CD4-positive, alpha-beta T cell (primary cell): ENCODE measurements at regions not wholly inside any gene's neighbourhood (a gene's known extent, or its start where the extent isn't known, plus 50 kb on each side); places are given as distances from the start of the nearest gene placed in this dataset.

Experiments
- ATAC-seq: fragments of 200-7000 bp; cut with Tn5 transposase; one replicate; pipeline ENCODE4 v1.10.0; 2022; ENCODE audit warnings: mild to moderate bottlenecking; ENCODE audit not compliant: poor library complexity
- CTCF ChIA-PET: fragments of 350-600 bp; sonication (Branson Sonifier 250); formaldehyde crosslinking; loops from one replicate; lab custom pipeline; 2021; ENCODE audit warnings: antibody characterized with exemption, inconsistent platforms; lab: Charles Lee
- POLR2A ChIA-PET: fragments of 350-600 bp; sonication (Branson Sonifier 250); formaldehyde crosslinking; loops from one replicate; lab custom pipeline; 2021; ENCODE audit warnings: antibody characterized with exemption, inconsistent platforms; lab: Charles Lee
- DNase-seq, 14 experiments: peaks; one replicate each; pipeline ENCODE4 v3.0.0-alpha.2; 2013 to 2020; ENCODE audit warnings: mixed read lengths in 2 of 14
- H3K27ac ChIP-seq, 2 donors: one replicate each; pipeline versions ENCODE4 v1.5.1 to v1.7.0; 2013; ENCODE audit warnings: low read length in 2 of 2, low read depth in 1 of 2, mild to moderate bottlenecking in 1 of 2
- H3K27me3 ChIP-seq, 2 experiments: 1 replicate in 1 of 2; 2 replicates in 1 of 2; pipeline versions ENCODE4 v1.6.1 to v1.7.0; 2013; ENCODE audit warnings: low read length in 2 of 2, control low read depth in 1 of 2, mild to moderate bottlenecking in 1 of 2, moderate library complexity in 1 of 2; ENCODE audit not compliant: insufficient read depth in 2 of 2, control insufficient read depth in 1 of 2
- H3K36me3 ChIP-seq: one replicate; pipeline ENCODE4 v1.6.1; 2013; ENCODE audit warnings: low read length, control low read depth; ENCODE audit not compliant: insufficient read depth
- H3K4me1 ChIP-seq: one replicate; pipeline ENCODE4 v1.6.1; 2013; ENCODE audit warnings: low read length, control low read depth; ENCODE audit not compliant: insufficient read depth
- H3K4me3 ChIP-seq: one replicate; pipeline ENCODE4 v1.5.1; 2013; ENCODE audit warnings: mild to moderate bottlenecking, low read length, moderate library complexity
- H3K9me3 ChIP-seq, 2 experiments: 1 replicate in 1 of 2; 2 replicates in 1 of 2; pipeline versions ENCODE4 v1.6.1 to v1.7.0; 2013; ENCODE audit warnings: low read length in 2 of 2, mild to moderate bottlenecking in 2 of 2, control low read depth in 1 of 2, moderate library complexity in 1 of 2; ENCODE audit not compliant: control insufficient read depth in 1 of 2, insufficient read depth in 1 of 2
- H3K27ac Mint-ChIP-seq: one replicate; pipeline ENCODE4 v1.8.0; 2020; ENCODE audit warnings: mixed read lengths
- H3K27me3 Mint-ChIP-seq: one replicate; pipeline ENCODE4 v1.8.0; 2021; ENCODE audit warnings: mixed read lengths
- H3K36me3 Mint-ChIP-seq: one replicate; pipeline ENCODE4 v1.8.0; 2021; ENCODE audit warnings: low read depth, mixed read lengths
- H3K4me1 Mint-ChIP-seq: one replicate; pipeline ENCODE4 v1.8.0; 2021; ENCODE audit warnings: low read depth, mixed read lengths
- H3K4me3 Mint-ChIP-seq: one replicate; pipeline ENCODE4 v1.8.0; 2020; ENCODE audit warnings: mild to moderate bottlenecking, mixed read lengths
- H3K9me3 Mint-ChIP-seq: one replicate; pipeline ENCODE4 v1.8.0; 2020; ENCODE audit warnings: mixed read lengths
- intact Hi-C, 2 experiments: fragments of 100-400 bp; cut with DNase I in 1 of 2; cut with micrococcal nuclease in 1 of 2; formaldehyde crosslinking; loops; one replicate each; pipeline versions ENCODE4 v1.15.1 to v1.9.0; 2023 to 2025; cut with DNase I, micrococcal nuclease
- TF ChIP-seq, protein P1 (sequence below): fragments of 200-600 bp; IDR thresholded peaks from one replicate; pipeline ENCODE4 v1.8.0; 2022; ENCODE audit warnings: antibody characterized with exemption, mild to moderate bottlenecking

DNA sequence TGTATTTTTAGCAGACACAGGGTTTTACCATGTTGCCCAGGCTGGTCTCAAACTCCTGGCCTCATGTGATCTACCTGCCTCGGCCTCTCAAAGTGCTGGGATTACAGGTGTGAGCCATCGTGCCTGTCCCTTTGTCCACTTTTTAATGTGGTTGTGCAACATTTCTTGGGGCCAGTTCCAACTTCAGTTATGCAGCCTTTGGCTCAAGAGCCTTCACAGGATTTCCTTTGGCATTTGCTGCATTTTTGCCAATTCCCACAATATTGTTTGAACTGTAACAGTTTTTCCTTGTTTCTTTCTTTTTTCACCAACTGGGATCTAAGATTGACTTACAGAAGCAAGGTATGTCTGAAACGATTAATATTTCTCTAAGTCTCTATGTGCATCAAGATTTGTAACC, 63.6 kb downstream of the EDN1 start:
- H3K4me1 ChIP-seq, result no peaks in the 10 kb centered on the region
- no peaks in the 10 kb centered on the region for H3K27me3 ChIP-seq
- peaks cover 8 to 9% of the 10 kb centered on the region in 2 experiments for H3K9me3 ChIP-seq
- Mint-ChIP-seq H3K4me3 (no peak overlapping the region), H3K9me3 (peaks cover 6% of the 10 kb centered on the region), H3K27me3 (peaks cover 21% of the 10 kb centered on the region), H3K36me3 (no peaks in the 10 kb centered on the region), H3K4me1 (no peaks in the 10 kb centered on the region), H3K27ac (no peak overlapping the region)
- ATAC-seq (no peak), DNase-seq (no peak)
- TF ChIP-seq, protein P1, sequence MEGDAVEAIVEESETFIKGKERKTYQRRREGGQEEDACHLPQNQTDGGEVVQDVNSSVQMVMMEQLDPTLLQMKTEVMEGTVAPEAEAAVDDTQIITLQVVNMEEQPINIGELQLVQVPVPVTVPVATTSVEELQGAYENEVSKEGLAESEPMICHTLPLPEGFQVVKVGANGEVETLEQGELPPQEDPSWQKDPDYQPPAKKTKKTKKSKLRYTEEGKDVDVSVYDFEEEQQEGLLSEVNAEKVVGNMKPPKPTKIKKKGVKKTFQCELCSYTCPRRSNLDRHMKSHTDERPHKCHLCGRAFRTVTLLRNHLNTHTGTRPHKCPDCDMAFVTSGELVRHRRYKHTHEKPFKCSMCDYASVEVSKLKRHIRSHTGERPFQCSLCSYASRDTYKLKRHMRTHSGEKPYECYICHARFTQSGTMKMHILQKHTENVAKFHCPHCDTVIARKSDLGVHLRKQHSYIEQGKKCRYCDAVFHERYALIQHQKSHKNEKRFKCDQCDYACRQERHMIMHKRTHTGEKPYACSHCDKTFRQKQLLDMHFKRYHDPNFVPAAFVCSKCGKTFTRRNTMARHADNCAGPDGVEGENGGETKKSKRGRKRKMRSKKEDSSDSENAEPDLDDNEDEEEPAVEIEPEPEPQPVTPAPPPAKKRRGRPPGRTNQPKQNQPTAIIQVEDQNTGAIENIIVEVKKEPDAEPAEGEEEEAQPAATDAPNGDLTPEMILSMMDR, result no peak
- CTCF ChIA-PET, result no interaction called here
- POLR2A ChIA-PET, result no interaction called here
- no peak overlapping the region for H3K27ac ChIP-seq
- no peaks in the 10 kb centered on the region for H3K36me3 ChIP-seq
- H3K4me3 ChIP-seq, result no peak overlapping the region
- intact Hi-C loops, result no loop called here

DNA sequence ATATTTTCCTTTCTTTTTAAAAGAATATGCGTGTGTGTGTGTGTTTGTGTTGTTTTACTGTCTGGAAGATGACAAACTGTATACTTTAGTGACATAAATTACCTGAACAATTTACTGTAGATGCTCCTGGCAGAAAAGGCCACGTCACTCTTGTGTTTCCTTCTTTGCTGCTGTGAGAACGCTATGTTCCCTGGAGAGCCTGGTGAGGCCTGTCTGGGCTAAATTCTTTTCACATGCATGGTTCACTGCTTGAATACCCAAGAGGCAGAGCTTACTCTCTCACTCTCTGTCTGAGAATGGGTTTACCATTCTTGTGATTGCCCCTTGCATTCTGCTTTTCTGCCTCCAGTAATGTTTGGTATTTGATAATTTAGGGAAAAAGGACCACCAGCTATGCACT, 64.3 kb downstream of the EDN1 start:
- POLR2A ChIA-PET, result no interaction called here
- Histone ChIP-seq H3K9me3 (peaks cover 8 to 9% of the 10 kb centered on the region in 2 experiments), H3K4me3 (no peak overlapping the region), H3K4me1 (no peaks in the 10 kb centered on the region), H3K27me3 (no peaks in the 10 kb centered on the region), H3K27ac (no peak overlapping the region), H3K36me3 (no peaks in the 10 kb centered on the region)
- Mint-ChIP-seq H3K4me1 (no peaks in the 10 kb centered on the region), H3K36me3 (no peaks in the 10 kb centered on the region), H3K27ac (no peak overlapping the region), H3K9me3 (peaks cover 6% of the 10 kb centered on the region), H3K27me3 (peaks cover 18% of the 10 kb centered on the region), H3K4me3 (no peak overlapping the region)
- CTCF ChIA-PET, result no interaction called here
- ATAC-seq (no peak), DNase-seq (no peak)
- intact Hi-C loops, result no loop called here
- TF ChIP-seq, protein P1, result no peak

DNA sequence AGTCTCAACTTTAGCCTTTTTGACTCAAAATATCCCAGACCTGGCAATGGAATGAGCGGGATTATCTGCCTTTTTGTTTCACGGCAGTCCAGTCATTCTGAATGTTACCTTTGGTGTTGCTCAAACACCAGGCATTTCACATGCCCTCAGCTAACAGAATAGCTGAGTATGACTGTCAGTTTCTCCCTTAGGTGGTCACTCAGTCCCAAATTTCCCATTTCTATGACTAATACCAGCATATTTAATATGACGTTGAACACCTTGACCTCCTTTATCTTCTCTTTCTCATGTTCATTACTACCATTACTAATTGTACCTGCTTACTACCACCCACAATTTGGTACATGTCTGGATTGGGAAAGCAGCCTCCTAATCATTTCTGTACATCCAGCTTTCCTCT, 65.2 kb downstream of the EDN1 start:
- DNase-seq (no peak), ATAC-seq (no peak)
- Mint-ChIP-seq H3K27ac (no peak overlapping the region), H3K4me3 (no peak overlapping the region), H3K9me3 (peaks cover 6% of the 10 kb centered on the region), H3K27me3 (peaks cover 14% of the 10 kb centered on the region), H3K4me1 (no peaks in the 10 kb centered on the region), H3K36me3 (no peaks in the 10 kb centered on the region)
- ChIA-PET POLR2A (no interaction called here), CTCF (no interaction called here)
- TF ChIP-seq, protein P1, result no peak
- Histone ChIP-seq H3K9me3 (peaks cover 8 to 9% of the 10 kb centered on the region in 2 experiments), H3K36me3 (no peaks in the 10 kb centered on the region), H3K27me3 (no peaks in the 10 kb centered on the region), H3K4me1 (no peaks in the 10 kb centered on the region), H3K4me3 (no peak overlapping the region), H3K27ac (no peak overlapping the region)
- intact Hi-C loops, result no loop called here
